ENCODE measurements at regions not wholly inside any gene's neighbourhood (a gene's known extent, or its start where the extent isn't known, plus 50 kb on each side); places are given as distances from the start of the nearest gene placed in this dataset.

GRCh38 chr6:126738641-126739040 lies 379.8 kb upstream of the RSPO3 start:
- H3K36me3 ChIP-seq, result no peaks in the 10 kb centered on the region
- intact Hi-C loops (cut with micrococcal nuclease), result no loop called here
- DNase-seq, result no peak
- no peaks in the 10 kb centered on the region for H3K27me3 ChIP-seq (ENCODE audit: low read depth)
- H3K9me3 ChIP-seq (replicated peaks), result peaks cover under 1% of the 10 kb centered on the region
- no peak overlapping the region for H3K27ac ChIP-seq (replicated peaks)
- TF ChIP-seq, protein P1, sequence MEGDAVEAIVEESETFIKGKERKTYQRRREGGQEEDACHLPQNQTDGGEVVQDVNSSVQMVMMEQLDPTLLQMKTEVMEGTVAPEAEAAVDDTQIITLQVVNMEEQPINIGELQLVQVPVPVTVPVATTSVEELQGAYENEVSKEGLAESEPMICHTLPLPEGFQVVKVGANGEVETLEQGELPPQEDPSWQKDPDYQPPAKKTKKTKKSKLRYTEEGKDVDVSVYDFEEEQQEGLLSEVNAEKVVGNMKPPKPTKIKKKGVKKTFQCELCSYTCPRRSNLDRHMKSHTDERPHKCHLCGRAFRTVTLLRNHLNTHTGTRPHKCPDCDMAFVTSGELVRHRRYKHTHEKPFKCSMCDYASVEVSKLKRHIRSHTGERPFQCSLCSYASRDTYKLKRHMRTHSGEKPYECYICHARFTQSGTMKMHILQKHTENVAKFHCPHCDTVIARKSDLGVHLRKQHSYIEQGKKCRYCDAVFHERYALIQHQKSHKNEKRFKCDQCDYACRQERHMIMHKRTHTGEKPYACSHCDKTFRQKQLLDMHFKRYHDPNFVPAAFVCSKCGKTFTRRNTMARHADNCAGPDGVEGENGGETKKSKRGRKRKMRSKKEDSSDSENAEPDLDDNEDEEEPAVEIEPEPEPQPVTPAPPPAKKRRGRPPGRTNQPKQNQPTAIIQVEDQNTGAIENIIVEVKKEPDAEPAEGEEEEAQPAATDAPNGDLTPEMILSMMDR (IDR thresholded peaks at IDR 0.05; ENCODE audit: borderline replicate concordance), result no peak
- H3K4me3 ChIP-seq, result no peak overlapping the region
- no peaks in the 10 kb centered on the region for H3K4me1 ChIP-seq

DNA sequence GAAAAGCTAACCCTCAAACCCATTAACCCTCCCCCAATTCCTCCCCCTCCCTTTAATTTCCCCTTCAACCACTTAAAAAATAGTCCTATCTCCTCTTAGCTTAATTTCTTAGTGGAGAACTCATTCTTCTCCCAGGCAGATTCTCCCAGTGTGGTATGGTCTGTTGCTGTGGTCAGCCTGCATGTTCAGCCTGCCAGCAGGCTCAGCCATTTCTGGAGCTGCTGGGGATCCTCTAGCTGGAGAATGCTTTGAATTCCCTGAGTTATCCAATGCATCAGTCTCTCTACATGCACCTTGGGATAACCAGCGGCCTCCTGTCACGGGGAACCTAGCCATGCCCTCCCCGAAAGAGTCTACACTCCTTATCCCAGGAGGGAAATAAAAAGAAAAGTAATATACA lies 375.4 kb upstream of the RSPO3 start:
- H3K4me3 ChIP-seq, result no peak overlapping the region
- TF ChIP-seq, protein P1 (IDR thresholded peaks at IDR 0.05; ENCODE audit: borderline replicate concordance), result no peak
- intact Hi-C loops (cut with micrococcal nuclease), result no loop called here

DNA sequence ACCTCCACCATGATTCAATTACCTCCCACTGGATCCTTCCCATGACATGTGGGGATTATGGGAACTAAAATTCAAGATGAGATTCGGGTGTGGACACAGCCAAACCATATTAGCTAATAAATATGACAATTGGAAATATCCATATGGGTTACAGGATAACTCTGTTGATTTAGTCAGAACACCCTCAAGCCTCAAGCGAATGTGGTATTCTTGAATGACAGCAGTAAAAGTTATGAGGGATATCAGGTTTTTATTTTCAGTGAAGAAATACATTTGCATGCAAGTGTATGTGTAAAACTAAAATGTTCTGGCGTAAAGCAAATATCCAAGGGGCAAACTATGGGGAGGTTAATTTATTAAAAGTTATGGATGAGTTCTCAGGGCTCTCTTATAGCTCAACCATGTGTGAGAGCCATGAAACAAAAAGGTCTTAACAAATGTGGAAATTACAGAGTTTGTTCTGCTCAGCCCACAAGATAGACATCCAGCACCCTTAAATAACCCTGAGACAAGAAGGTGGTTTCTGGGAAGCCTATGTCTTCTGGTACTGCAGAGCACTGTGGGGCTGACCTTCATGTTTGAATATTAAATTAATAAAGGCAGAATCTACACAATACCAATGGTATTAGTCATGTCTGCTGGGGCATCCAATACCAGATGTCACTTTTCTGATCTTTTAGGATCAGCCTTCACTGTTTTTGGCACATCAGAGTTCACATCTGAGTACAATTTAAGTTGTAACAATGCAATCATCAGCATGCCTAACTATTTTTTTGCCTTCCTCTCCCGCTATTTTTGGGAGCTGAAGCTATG lies 370.5 kb upstream of the RSPO3 start:
- intact Hi-C loops (cut with micrococcal nuclease), result no loop called here
- TF ChIP-seq, protein P1 (IDR thresholded peaks at IDR 0.05; ENCODE audit: borderline replicate concordance), result no peak
- H3K27me3 ChIP-seq (ENCODE audit: low read depth), result no peaks in the 10 kb centered on the region

More for the DNA sequence above, 375.4 kb upstream of the RSPO3 start:
- Histone ChIP-seq H3K4me1 (no peaks in the 10 kb centered on the region), H3K36me3 (no peaks in the 10 kb centered on the region), H3K27me3 (ENCODE audit: low read depth) (no peaks in the 10 kb centered on the region), H3K27ac (replicated peaks) (no peak overlapping the region), H3K9me3 (replicated peaks) (no peaks in the 10 kb centered on the region)
- no peak for DNase-seq

GRCh38 chr6:126753606-126754005 lies 364.9 kb upstream of the RSPO3 start:
- peaks cover 46% of the 10 kb centered on the region for H3K9me3 ChIP-seq (replicated peaks)
- no peak overlapping the region for H3K4me3 ChIP-seq
- H3K4me1 ChIP-seq, result no peaks in the 10 kb centered on the region
- TF ChIP-seq, protein P1 (IDR thresholded peaks at IDR 0.05; ENCODE audit: borderline replicate concordance), result no peak
- intact Hi-C loops (cut with micrococcal nuclease), result no loop called here
- DNase-seq, result no peak
- no peak overlapping the region for H3K27ac ChIP-seq (replicated peaks)
- no peaks in the 10 kb centered on the region for H3K27me3 ChIP-seq (ENCODE audit: low read depth)
- H3K36me3 ChIP-seq, result no peaks in the 10 kb centered on the region

More for the DNA sequence above, 370.5 kb upstream of the RSPO3 start:
- Histone ChIP-seq H3K9me3 (replicated peaks) (peaks cover 40% of the 10 kb centered on the region), H3K36me3 (no peaks in the 10 kb centered on the region), H3K27ac (replicated peaks) (no peak overlapping the region), H3K4me1 (no peaks in the 10 kb centered on the region), H3K4me3 (no peak overlapping the region)
- DNase-seq, result no peak

DNA sequence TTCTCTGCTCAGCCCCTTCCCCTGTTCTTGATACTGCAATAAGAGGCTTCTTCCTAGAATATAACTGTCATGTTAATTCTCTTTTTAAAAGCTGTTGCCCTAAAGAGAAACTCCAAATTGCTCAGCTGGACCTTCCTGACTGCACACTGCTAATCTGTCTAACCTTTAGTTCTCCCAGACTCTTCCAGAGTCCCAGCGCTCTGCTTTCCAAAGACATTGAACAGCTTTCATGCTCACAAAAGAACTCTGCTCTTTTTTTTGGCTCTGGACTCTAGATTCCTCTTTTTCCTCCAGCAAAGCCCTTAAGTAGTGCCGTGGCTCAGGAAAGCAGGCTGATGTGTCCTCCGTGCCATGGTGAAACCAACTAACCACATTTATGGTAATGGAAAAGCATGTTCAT lies 356.6 kb upstream of the RSPO3 start:
- intact Hi-C loops (cut with micrococcal nuclease), result no loop called here
- no peaks in the 10 kb centered on the region for H3K4me1 ChIP-seq

More for the DNA sequence above, 356.6 kb upstream of the RSPO3 start:
- Histone ChIP-seq H3K36me3 (no peaks in the 10 kb centered on the region), H3K9me3 (replicated peaks) (no peaks in the 10 kb centered on the region), H3K4me3 (no peak overlapping the region), H3K27me3 (ENCODE audit: low read depth) (peaks cover 3% of the 10 kb centered on the region), H3K27ac (replicated peaks) (no peak overlapping the region)
- no peak for DNase-seq
- TF ChIP-seq, protein P1 (IDR thresholded peaks at IDR 0.05; ENCODE audit: borderline replicate concordance), result no peak

Measured in left ventricle myocardium inferior (tissue), 1 donor.